Activated naive CD4-positive, alpha-beta T cell treated with anti-CD3 and anti-CD28 coated beads for 36 hours (primary cell): ENCODE measurements at regions not wholly inside any gene's neighbourhood (a gene's known extent, or its start where the extent isn't known, plus 50 kb on each side); places are given as distances from the start of the nearest gene placed in this dataset.

Experiments used
- CTCF ChIA-PET: fragments of 350-600 bp; sonication (Branson Sonifier 250); formaldehyde crosslinking; loops from one replicate; lab custom pipeline; 2021; ENCODE audit warnings: antibody characterized with exemption; lab: Charles Lee
- DNase-seq: peaks from one replicate; pipeline ENCODE4 v3.0.0-alpha.2; 2020
- H3K27ac Mint-ChIP-seq: one replicate; pipeline ENCODE4 v1.8.0; 2021; ENCODE audit warnings: mild to moderate bottlenecking, mixed read lengths
- H3K27me3 Mint-ChIP-seq: one replicate; pipeline ENCODE4 v1.8.0; 2021; ENCODE audit warnings: low read depth, mixed read lengths
- H3K36me3 Mint-ChIP-seq: one replicate; pipeline ENCODE4 v1.8.0; 2021; ENCODE audit warnings: low read depth, mixed read lengths
- H3K4me1 Mint-ChIP-seq: one replicate; pipeline ENCODE4 v1.8.0; 2021; ENCODE audit warnings: low read depth, mixed read lengths
- H3K4me3 Mint-ChIP-seq: one replicate; pipeline ENCODE4 v1.8.0; 2021; ENCODE audit warnings: mild to moderate bottlenecking, moderate library complexity, mixed read lengths
- H3K9me3 Mint-ChIP-seq: one replicate; pipeline ENCODE4 v1.8.0; 2021; ENCODE audit warnings: mixed read lengths
- intact Hi-C: fragments of 100-400 bp; cut with micrococcal nuclease; formaldehyde crosslinking; loops from one replicate; pipeline ENCODE4 v1.15.1; 2023

DNA sequence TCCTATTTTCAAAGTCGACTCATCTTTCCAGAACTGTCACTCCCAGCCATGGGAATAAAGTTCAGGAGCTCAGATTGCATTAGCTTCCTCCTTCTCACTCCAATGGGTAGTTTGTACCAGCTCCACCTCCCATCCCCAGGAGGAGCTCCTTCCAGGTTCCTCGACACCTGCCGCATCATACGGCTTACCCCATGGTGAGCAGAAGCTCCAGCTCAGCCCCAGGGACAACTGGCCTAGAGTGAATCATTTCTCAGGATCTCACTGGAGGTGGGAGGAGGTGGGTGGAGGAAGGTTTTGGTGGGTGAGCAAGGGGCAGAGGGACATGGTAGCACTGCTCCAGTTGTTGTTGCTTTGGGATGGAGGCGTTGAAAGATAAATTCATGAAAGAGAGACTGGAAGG, 196.3 kb upstream of the PKDCC start:
- H3K36me3 Mint-ChIP-seq, result no peaks in the 10 kb centered on the region
- H3K4me3 Mint-ChIP-seq, result no peak overlapping the region
- CTCF ChIA-PET, result interaction anchor here (2.4 to 7.0 kb wide), 2 partner anchors 10 to 238 kb away, joined by 10 to 94 read pairs; no protein-coding TSS in a partner anchor
- no peak for DNase-seq
- H3K27me3 Mint-ChIP-seq, result peaks cover 22% of the 10 kb centered on the region
- intact Hi-C loops, result no loop called here
- H3K4me1 Mint-ChIP-seq, result peaks cover 17% of the 10 kb centered on the region
- no peaks in the 10 kb centered on the region for H3K9me3 Mint-ChIP-seq
- no peak overlapping the region for H3K27ac Mint-ChIP-seq

DNA sequence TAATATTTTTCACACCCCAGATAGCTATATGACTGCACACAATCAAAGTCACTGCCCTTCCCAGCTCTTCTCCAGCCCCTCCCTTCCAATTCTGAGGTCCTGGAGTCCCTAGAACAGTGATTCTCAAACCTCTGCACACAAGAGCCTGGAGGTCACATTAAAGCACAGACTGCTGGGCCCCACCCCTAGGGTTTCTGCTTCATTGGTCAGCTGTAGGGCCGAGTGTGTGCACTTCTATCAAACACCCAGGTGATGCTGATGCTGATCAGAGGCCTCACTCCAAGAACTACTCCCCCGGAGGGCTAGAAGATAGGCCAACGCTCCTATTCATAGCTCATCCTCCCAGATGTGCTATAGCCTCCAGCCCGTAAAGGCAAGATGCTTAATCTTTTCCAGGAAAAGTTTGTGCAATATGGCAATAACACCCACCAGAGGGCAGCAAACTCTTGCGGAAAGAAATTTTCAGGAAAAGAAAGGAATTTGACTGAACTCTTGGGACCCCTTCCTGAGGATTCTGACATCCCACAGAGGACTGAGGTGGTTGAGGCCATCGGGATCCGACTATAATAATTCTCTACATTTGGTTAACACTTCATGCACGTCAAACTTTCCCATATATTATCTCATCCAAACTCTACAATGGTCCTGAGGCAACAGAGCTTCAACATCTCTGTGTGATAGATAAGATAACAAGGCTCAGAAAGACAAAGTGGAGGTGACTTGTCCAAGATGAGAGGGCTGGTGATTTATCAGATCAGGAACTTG, 194.2 kb upstream of the PKDCC start:
- CTCF ChIA-PET, result interaction anchor here (0.6 to 7.0 kb wide), 12 partner anchors 12 to 475 kb away, joined by 3 to 94 read pairs (median 4); no protein-coding TSS in a partner anchor
- DNase-seq, result peak; percentile 27
- H3K36me3 Mint-ChIP-seq, result no peaks in the 10 kb centered on the region
- no peak overlapping the region for H3K27ac Mint-ChIP-seq
- no peak overlapping the region for H3K4me3 Mint-ChIP-seq
- H3K27me3 Mint-ChIP-seq, result peaks cover 16% of the 10 kb centered on the region
- no peaks in the 10 kb centered on the region for H3K9me3 Mint-ChIP-seq
- intact Hi-C loops, result loop anchor here (1.0 kb wide), 5 partner anchors 13 to 508 kb away; partner anchors contain the start of gene COX7A2L
- H3K4me1 Mint-ChIP-seq, result peaks cover 17% of the 10 kb centered on the region

DNA sequence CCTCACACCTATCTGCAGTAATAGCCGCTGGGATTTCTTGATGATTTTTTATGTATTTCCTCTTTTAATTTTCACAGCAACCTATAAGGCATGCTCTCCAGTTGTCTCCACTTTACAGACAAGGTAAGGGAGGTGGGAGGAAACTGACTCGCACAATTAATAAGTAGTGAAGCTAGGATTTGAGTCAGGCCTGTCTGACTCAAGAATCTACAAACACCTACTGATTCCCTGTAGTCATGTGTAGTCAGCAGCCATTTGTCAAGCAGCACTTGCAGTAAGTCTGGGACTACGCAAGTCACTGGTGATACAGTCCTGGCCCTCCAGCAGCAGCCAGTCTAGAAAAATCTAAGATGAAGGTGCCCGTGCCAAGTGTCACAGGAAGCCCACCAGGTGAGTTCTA, 193.6 kb upstream of the PKDCC start:
- CTCF ChIA-PET, result interaction anchor here (0.6 to 7.0 kb wide), 11 partner anchors 10 to 474 kb away, joined by 3 to 94 read pairs (median 5); no protein-coding TSS in a partner anchor
- no peak overlapping the region for H3K4me3 Mint-ChIP-seq
- intact Hi-C loops, result loop anchor here (1.0 kb wide), 4 partner anchors 14 to 507 kb away; partner anchors contain the start of gene COX7A2L

DNA sequence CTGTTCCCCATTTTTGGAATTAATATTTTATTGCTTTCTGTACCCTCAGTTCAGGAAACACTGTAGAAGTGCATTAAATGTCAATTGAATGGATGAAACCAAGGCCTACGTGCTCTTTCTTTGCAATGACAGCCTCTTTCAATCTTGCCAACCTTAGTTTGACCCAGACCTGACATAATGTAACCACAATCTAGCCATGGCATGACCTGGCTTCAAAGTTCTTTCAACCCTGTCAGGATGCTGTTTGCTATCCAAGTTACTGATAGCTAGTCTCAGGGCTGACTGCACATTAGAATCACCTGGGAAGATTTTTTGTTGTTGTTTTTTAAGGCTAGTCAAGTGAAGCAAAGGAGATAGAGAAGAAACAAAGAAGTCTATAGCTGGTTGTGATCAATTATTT, 190.9 kb upstream of the PKDCC start:
- Mint-ChIP-seq H3K36me3 (no peaks in the 10 kb centered on the region), H3K4me1 (peaks cover 17% of the 10 kb centered on the region), H3K9me3 (no peaks in the 10 kb centered on the region), H3K27ac (no peak overlapping the region), H3K27me3 (peaks cover 8% of the 10 kb centered on the region), H3K4me3 (no peak overlapping the region)
- CTCF ChIA-PET, result interaction anchor here (0.6 to 6.6 kb wide), 3 partner anchors 13 to 230 kb away, joined by 3 to 70 read pairs (median 8); no protein-coding TSS in a partner anchor
- intact Hi-C loops, result no loop called here
- no peak for DNase-seq

More for the DNA sequence above, 193.6 kb upstream of the PKDCC start:
- Mint-ChIP-seq H3K36me3 (no peaks in the 10 kb centered on the region), H3K9me3 (no peaks in the 10 kb centered on the region), H3K27me3 (peaks cover 16% of the 10 kb centered on the region), H3K27ac (no peak overlapping the region), H3K4me1 (peaks cover 17% of the 10 kb centered on the region)
- DNase-seq, result peak; percentile 57

- Mint-ChIP-seq H3K36me3 (no peaks in the 10 kb centered on the region), H3K27ac (no peak overlapping the region), H3K27me3 (peaks cover 7% of the 10 kb centered on the region), H3K4me1 (peaks cover under 1% of the 10 kb centered on the region), H3K9me3 (no peaks in the 10 kb centered on the region), H3K4me3 (no peak overlapping the region)
- CTCF ChIA-PET, result interaction anchor here (1.3 to 1.6 kb wide), 4 partner anchors 10 to 231 kb away, joined by 3 to 9 read pairs (median 5); no protein-coding TSS in a partner anchor
- intact Hi-C loops, result no loop called here
- no peak for DNase-seq
Measured at GRCh38 chr2:41859615-41860514, 188.0 kb upstream of the PKDCC start.

DNA sequence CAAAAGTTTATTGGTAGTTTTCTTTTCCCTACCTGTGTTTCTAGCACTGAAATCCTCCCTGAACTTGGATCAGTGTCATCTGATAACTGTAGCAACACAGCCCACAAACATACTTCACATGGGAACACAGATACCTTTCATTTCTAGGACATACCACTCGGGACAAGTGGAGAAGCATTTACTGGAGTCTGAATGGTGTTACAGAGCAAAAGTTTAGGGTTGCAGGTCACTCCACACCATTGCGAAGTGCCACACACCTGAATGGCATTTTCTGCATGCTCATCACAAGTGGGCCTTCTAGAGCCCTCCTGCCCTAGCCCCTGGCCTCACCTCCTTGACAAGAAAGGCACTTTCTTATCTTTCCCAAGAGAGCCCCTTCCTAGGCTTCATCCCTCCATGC, 184.8 kb upstream of the PKDCC start:
- H3K27me3 Mint-ChIP-seq, result peaks cover 7% of the 10 kb centered on the region
- no peak overlapping the region for H3K27ac Mint-ChIP-seq
- no peak overlapping the region for H3K4me3 Mint-ChIP-seq
- no peaks in the 10 kb centered on the region for H3K9me3 Mint-ChIP-seq
- intact Hi-C loops, result no loop called here
- H3K4me1 Mint-ChIP-seq, result no peaks in the 10 kb centered on the region
- DNase-seq, result no peak
- CTCF ChIA-PET, result interaction anchor here (1.6 kb wide), 1 partner anchor 8 kb away, joined by 3 read pairs; no protein-coding TSS in a partner anchor
- H3K36me3 Mint-ChIP-seq, result no peaks in the 10 kb centered on the region

DNA sequence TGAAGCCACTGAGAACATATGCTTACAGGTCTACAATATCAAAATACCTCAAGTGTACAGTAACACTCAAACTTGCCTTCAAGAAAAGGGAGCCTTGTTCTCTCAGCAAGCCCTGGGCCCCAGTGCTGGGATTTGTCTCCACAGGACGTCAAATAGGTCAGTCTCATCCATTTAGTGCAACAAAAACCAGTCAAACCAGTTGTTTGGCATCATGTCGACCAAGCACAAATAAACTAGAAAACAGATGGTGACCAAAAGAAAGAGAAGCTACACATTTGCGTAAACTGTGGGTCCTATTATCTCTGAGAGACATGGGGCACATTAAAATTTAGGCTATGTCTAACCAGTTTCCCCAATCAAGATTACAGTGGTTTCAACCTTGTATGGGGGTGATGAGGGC, 182.6 kb upstream of the PKDCC start:
- no peaks in the 10 kb centered on the region for H3K9me3 Mint-ChIP-seq
- no peak overlapping the region for H3K27ac Mint-ChIP-seq
- H3K36me3 Mint-ChIP-seq, result no peaks in the 10 kb centered on the region
- intact Hi-C loops, result loop anchor here (5.0 kb wide), 1 partner anchor 497 kb away; the partner anchor contains the start of gene COX7A2L
- H3K4me1 Mint-ChIP-seq, result no peaks in the 10 kb centered on the region
- CTCF ChIA-PET, result interaction anchor here (0.6 to 12.7 kb wide), 3 partner anchors 41 to 230 kb away, joined by 3 to 291 read pairs (median 5); no protein-coding TSS in a partner anchor
- H3K4me3 Mint-ChIP-seq, result no peak overlapping the region
- H3K27me3 Mint-ChIP-seq, result peaks cover 4% of the 10 kb centered on the region
- no peak for DNase-seq

GRCh38 chr2:41867553-41867952, 180.3 kb upstream of the PKDCC start:
- intact Hi-C loops, result loop anchor here (5.0 kb wide), 1 partner anchor 495 kb away; the partner anchor contains the start of gene COX7A2L
- CTCF ChIA-PET, result interaction anchor here (6.8 to 12.7 kb wide), 3 partner anchors 12 to 219 kb away, joined by 38 to 291 read pairs (median 70); no protein-coding TSS in a partner anchor
- Mint-ChIP-seq H3K9me3 (no peaks in the 10 kb centered on the region), H3K27ac (no peak overlapping the region), H3K4me1 (no peaks in the 10 kb centered on the region), H3K36me3 (no peaks in the 10 kb centered on the region), H3K4me3 (no peak overlapping the region), H3K27me3 (no peaks in the 10 kb centered on the region)
- no peak for DNase-seq

GRCh38 chr2:41869542-41870264, 178.1 kb upstream of the PKDCC start:
- Mint-ChIP-seq H3K27me3 (no peaks in the 10 kb centered on the region), H3K36me3 (no peaks in the 10 kb centered on the region), H3K27ac (no peak overlapping the region), H3K4me3 (no peak overlapping the region), H3K4me1 (no peaks in the 10 kb centered on the region), H3K9me3 (no peaks in the 10 kb centered on the region)
- peak; percentile 81 for DNase-seq
- intact Hi-C loops, result loop anchor here (1.0 to 5.0 kb wide), 6 partner anchors 15 to 793 kb away; partner anchors contain the start of gene COX7A2L
- CTCF ChIA-PET, result interaction anchor here (0.7 to 12.7 kb wide), 20 partner anchors 9 to 474 kb away, joined by 3 to 291 read pairs (median 4); no protein-coding TSS in a partner anchor

DNA sequence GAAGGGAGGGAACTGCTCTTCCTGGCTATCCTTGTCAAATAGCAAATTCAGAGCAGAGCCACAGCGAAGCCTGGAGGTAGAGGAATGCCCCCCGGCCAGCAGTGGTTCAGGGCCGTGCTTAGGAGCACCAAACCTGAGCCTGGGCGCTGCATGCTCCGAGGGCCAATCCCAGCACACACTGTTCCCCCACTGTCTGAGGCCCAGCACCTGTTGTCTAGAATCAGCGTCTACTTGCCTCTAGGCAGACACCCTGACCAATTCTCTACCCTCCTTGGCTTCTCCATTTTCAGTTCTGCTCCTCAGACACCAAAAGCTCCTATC, 177.6 kb upstream of the PKDCC start:
- H3K9me3 Mint-ChIP-seq, result no peaks in the 10 kb centered on the region
- H3K4me1 Mint-ChIP-seq, result no peaks in the 10 kb centered on the region
- CTCF ChIA-PET, result interaction anchor here (1.0 to 12.7 kb wide), 12 partner anchors 9 to 473 kb away, joined by 3 to 291 read pairs (median 5); no protein-coding TSS in a partner anchor
- no peak overlapping the region for H3K4me3 Mint-ChIP-seq
- H3K36me3 Mint-ChIP-seq, result no peaks in the 10 kb centered on the region
- H3K27me3 Mint-ChIP-seq, result no peaks in the 10 kb centered on the region
- intact Hi-C loops, result loop anchor here (5.0 kb wide), 1 partner anchor 792 kb away; no protein-coding TSS in a partner anchor
- no peak overlapping the region for H3K27ac Mint-ChIP-seq
- DNase-seq, result no peak

DNA sequence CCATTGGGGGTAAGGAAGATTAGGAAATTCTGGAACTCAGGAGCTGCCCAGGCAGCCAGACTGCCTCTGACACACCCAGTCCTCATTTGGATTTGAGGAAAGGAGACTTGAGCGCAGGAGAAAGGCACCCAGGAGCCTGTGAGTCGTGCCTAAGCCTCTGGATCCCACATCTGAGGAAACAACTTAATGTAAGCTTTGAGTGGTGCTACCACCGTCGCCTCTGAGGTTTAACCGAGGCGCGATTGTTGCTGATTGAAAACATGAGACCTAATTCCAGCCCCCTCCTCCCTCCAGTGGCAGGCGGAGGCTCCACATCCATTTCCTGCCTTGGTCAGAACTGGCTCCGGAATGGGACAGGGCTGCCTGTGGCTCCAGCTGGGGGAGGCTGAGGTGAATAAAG, 176.7 kb upstream of the PKDCC start:
- H3K36me3 Mint-ChIP-seq, result no peaks in the 10 kb centered on the region

More for the DNA sequence above, 176.7 kb upstream of the PKDCC start:
- no peak overlapping the region for H3K4me3 Mint-ChIP-seq
- H3K27ac Mint-ChIP-seq, result no peak overlapping the region
- intact Hi-C loops, result loop anchor here (5.0 kb wide), 1 partner anchor 791 kb away; no protein-coding TSS in a partner anchor
- no peaks in the 10 kb centered on the region for H3K9me3 Mint-ChIP-seq
- CTCF ChIA-PET, result interaction anchor here (0.7 to 12.7 kb wide), 7 partner anchors 9 to 571 kb away, joined by 3 to 291 read pairs (median 16); no protein-coding TSS in a partner anchor
- no peaks in the 10 kb centered on the region for H3K27me3 Mint-ChIP-seq
- no peaks in the 10 kb centered on the region for H3K4me1 Mint-ChIP-seq
- no peak for DNase-seq
